GM04503 (cell line): ENCODE measurements at regions not wholly inside any gene's neighbourhood (a gene's known extent, or its start where the extent isn't known, plus 50 kb on each side); places are given as distances from the start of the nearest gene placed in this dataset.

ENCODE experiments used
- DNase-seq: peaks from one replicate; pipeline ENCODE4 v3.0.0-alpha.2; 2012; ENCODE audit warnings: low read depth

- DNase-seq, result no peak
These were observed 132.3 kb downstream of the TMEM132E start for GRCh38 chr17:34711646-34712045.

GRCh38 chr17:34710226-34710625 lies 130.8 kb downstream of the TMEM132E start:
- no peak for DNase-seq

GRCh38 chr17:34709158-34709754 lies 129.9 kb downstream of the TMEM132E start:
- no peak for DNase-seq

DNA sequence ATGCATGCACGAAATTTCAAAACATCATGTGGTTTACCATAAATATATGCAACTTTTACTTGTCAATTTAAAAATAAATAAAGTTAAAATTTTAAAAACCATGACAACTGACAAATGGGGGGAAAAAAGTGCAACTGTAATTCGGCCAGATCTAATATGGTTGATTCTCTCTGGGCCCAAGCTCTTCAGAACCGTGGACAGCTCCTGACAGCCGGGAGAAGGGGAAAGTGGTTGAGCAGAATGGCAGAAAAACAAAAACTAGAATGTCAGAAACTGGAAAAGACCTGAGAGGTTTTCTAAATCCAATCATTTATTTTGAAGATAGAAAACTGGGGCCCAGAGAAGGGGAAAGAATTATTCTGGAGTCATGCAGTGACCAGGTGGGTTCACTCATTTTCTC lies 126.6 kb downstream of the TMEM132E start:
- no peak for DNase-seq

DNA sequence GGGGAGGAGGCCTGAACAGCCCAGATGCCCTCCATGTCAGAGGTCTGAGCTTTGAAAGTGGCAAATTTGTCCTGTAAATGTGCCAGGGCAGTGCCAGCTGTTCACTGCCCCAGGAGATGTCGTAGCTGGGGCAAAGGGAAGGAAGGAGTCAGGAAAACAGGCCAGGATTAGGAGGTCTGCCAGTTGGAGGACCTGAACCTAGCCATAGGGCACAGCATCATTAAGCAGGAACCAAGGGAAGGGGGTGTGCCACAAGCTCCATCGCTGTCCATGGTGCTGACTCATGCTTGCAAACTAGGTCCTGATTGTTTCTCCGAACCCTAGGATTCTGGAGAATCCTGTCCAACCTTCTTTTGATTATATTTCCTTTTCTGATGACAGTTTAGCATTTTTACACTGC lies 124.2 kb downstream of the TMEM132E start:
- no peak for DNase-seq

DNA sequence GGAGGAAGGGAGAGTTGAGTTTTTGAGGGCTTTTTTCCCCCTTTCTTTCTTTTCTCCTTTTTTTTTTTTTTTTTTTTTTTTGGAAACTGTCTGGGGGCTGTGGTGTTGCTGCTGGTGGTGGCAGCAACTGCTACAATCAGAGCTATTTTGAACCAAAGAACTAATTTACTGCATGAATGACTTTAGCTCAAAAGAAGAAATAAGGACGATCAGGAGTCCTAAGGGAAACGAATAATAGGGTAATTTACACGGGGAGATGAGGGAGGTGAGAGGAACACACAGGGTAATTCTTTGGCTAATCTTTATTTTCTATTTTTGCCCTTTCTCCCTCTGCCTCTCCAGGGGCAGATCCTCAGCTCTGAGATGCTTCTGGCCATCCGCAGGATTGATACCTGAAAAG lies 119.8 kb downstream of the TMEM132E start:
- no peak for DNase-seq

DNA sequence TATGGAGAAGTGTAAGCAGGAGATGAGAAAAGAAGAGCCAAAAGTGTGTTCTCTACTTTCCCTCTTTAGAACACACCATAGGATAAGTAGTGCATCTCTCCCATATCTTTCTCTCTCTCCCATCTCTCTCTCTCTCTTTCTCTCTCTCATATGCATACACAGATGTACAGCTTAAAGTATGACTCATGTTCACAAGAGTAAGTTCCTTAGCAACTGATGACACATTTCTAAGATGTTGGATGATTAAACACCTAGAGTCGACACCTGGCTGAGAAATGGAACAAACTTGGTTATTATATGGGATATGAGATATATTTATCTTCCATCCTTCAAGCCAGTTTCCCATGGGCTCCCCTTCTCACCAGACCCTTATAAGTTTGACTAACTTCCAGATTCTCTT lies 113.5 kb downstream of the TMEM132E start:
- DNase-seq, result no peak
